ENCODE measurements at regions not wholly inside any gene's neighbourhood (a gene's known extent, or its start where the extent isn't known, plus 50 kb on each side); places are given as distances from the start of the nearest gene placed in this dataset.

GRCh38 chr1:81553503-81553902 is 247.2 kb upstream of the ADGRL2 start:
- Histone ChIP-seq H3K27ac (ENCODE audit: low read depth, low read length) (no peak overlapping the region), H3K27me3 (ENCODE audit: control insufficient read depth, insufficient read depth, low read length, poor library complexity, severe bottlenecking) (no peaks in the 10 kb centered on the region), H3K4me3 (ENCODE audit: low read length) (no peak overlapping the region), H3K9me3 (ENCODE audit: control insufficient read depth, low read length) (no peaks in the 10 kb centered on the region), H3K4me1 (ENCODE audit: control insufficient read depth, insufficient read depth, low read length) (peaks cover 4% of the 10 kb centered on the region), H3K9ac (ENCODE audit: extremely low read depth, low read length, poor library complexity, severe bottlenecking) (no peak overlapping the region), H3K36me3 (ENCODE audit: control insufficient read depth, insufficient read depth, low read length) (no peaks in the 10 kb centered on the region)
- WGBS, 2 experiments (ENCODE audit: insufficient coverage in 1 of 2, insufficient read length in 1 of 2): 96 to 100% methylated on average over 1 of the region's 1 CpG
- no peak overlapping the region for H3K4me3 Mint-ChIP-seq
- H3K9me3 Mint-ChIP-seq: no peaks in the 10 kb centered on the region
- H3K27me3 Mint-ChIP-seq (ENCODE audit: insufficient read depth): no peaks in the 10 kb centered on the region
- DNase-seq: no peak
- peaks cover 49% of the 10 kb centered on the region for H3K4me1 Mint-ChIP-seq
- H3K27ac Mint-ChIP-seq: no peak overlapping the region
- no peak for TF ChIP-seq CTCF (conservative IDR thresholded peaks at IDR 0.05)
- H3K36me3 Mint-ChIP-seq (ENCODE audit: low read depth): no peaks in the 10 kb centered on the region

GRCh38 chr1:81551946-81552345 is 248.8 kb upstream of the ADGRL2 start:
- H3K27ac ChIP-seq (ENCODE audit: low read depth, low read length): no peak overlapping the region
- peaks cover 5% of the 10 kb centered on the region for H3K4me1 ChIP-seq (ENCODE audit: control insufficient read depth, insufficient read depth, low read length)
- H3K4me3 ChIP-seq (ENCODE audit: low read length): no peak overlapping the region
- Mint-ChIP-seq H3K27ac (no peak overlapping the region), H3K4me1 (peaks cover 63% of the 10 kb centered on the region), H3K27me3 (ENCODE audit: insufficient read depth) (peaks cover 1% of the 10 kb centered on the region), H3K9me3 (no peaks in the 10 kb centered on the region), H3K4me3 (no peak overlapping the region), H3K36me3 (ENCODE audit: low read depth) (no peaks in the 10 kb centered on the region)
- no peaks in the 10 kb centered on the region for H3K9me3 ChIP-seq (ENCODE audit: control insufficient read depth, low read length)
- H3K9ac ChIP-seq (ENCODE audit: extremely low read depth, low read length, poor library complexity, severe bottlenecking): no peak overlapping the region
- DNase-seq: no peak
- H3K27me3 ChIP-seq (ENCODE audit: control insufficient read depth, insufficient read depth, low read length, poor library complexity, severe bottlenecking): no peaks in the 10 kb centered on the region
- TF ChIP-seq CTCF (conservative IDR thresholded peaks at IDR 0.05): no peak
- WGBS, 2 experiments (ENCODE audit: insufficient coverage in 1 of 2, insufficient read length in 1 of 2): 88 to 100% methylated on average over 1 of the region's 1 CpG
- no peaks in the 10 kb centered on the region for H3K36me3 ChIP-seq (ENCODE audit: control insufficient read depth, insufficient read depth, low read length)

GRCh38 chr1:81550753-81551152 is 250.0 kb upstream of the ADGRL2 start:
- Histone ChIP-seq H3K9ac (ENCODE audit: extremely low read depth, low read length, poor library complexity, severe bottlenecking) (no peak overlapping the region), H3K9me3 (ENCODE audit: control insufficient read depth, low read length) (no peaks in the 10 kb centered on the region), H3K27ac (ENCODE audit: low read depth, low read length) (no peak overlapping the region), H3K36me3 (ENCODE audit: control insufficient read depth, insufficient read depth, low read length) (no peaks in the 10 kb centered on the region), H3K4me1 (ENCODE audit: control insufficient read depth, insufficient read depth, low read length) (peaks cover 5% of the 10 kb centered on the region), H3K27me3 (ENCODE audit: control insufficient read depth, insufficient read depth, low read length, poor library complexity, severe bottlenecking) (no peaks in the 10 kb centered on the region), H3K4me3 (ENCODE audit: low read length) (no peak overlapping the region)
- H3K4me1 Mint-ChIP-seq: peaks cover 62% of the 10 kb centered on the region
- DNase-seq: no peak
- H3K9me3 Mint-ChIP-seq: no peaks in the 10 kb centered on the region
- H3K27me3 Mint-ChIP-seq (ENCODE audit: insufficient read depth): peaks cover 3% of the 10 kb centered on the region
- no peak for TF ChIP-seq CTCF (conservative IDR thresholded peaks at IDR 0.05)
- no peaks in the 10 kb centered on the region for H3K36me3 Mint-ChIP-seq (ENCODE audit: low read depth)
- H3K4me3 Mint-ChIP-seq: no peak overlapping the region
- H3K27ac Mint-ChIP-seq: no peak overlapping the region
- no CpG with 5 or more reads among the region's 1 CpG for WGBS, 2 experiments (ENCODE audit: insufficient coverage in 1 of 2, insufficient read length in 1 of 2)

Data from endodermal cell (in vitro differentiated cells).